Right lobe of liver (tissue), 4 donors: ENCODE measurements at regions not wholly inside any gene's neighbourhood (a gene's known extent, or its start where the extent isn't known, plus 50 kb on each side); places are given as distances from the start of the nearest gene placed in this dataset.

Experiments
- POLR2A ChIP-seq: fragments of 450-650 bp; IDR thresholded peaks from one replicate; pipeline ENCODE4 v1.6.1; 2017; ENCODE audit warnings: antibody characterized with exemption, mild to moderate bottlenecking
- TF ChIP-seq, protein P1 (sequence below), 4 donors: fragments of 200-600 bp in 3 of 4; fragments of 450-650 bp in 1 of 4; IDR thresholded peaks; one replicate each; pipeline versions ENCODE4 v1.5.1 to v1.8.0; 2016 to 2022; ENCODE audit warnings: antibody characterized with exemption in 4 of 4, mild to moderate bottlenecking in 2 of 4
- donor health status: DM: no; HTN: no; CAD: no.
- donor health status: DM: no; HTN: no; CAD: no.
- donor health status: DM: no; HTN: yes; CAD: no.

DNA sequence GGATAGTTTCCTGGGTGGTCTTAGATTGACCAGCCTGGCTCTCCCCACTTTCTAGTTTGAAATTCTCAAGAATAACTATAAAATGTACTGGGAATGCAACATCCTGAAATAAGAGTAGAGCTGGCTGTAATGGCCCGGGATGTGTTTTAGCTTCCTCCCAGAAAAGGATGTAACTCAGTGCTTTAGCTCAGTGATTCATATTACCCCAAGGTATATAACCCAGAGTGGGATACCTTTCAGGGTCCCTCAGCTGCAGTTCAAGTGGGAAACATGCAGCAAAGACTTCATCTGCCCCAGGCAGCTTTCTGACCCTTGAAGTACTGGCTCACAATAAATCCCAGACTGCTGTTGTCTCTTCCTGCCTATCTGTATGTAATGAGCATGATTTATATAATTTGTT is 666.7 kb upstream of the KCND2 start:
- TF ChIP-seq, protein P1, sequence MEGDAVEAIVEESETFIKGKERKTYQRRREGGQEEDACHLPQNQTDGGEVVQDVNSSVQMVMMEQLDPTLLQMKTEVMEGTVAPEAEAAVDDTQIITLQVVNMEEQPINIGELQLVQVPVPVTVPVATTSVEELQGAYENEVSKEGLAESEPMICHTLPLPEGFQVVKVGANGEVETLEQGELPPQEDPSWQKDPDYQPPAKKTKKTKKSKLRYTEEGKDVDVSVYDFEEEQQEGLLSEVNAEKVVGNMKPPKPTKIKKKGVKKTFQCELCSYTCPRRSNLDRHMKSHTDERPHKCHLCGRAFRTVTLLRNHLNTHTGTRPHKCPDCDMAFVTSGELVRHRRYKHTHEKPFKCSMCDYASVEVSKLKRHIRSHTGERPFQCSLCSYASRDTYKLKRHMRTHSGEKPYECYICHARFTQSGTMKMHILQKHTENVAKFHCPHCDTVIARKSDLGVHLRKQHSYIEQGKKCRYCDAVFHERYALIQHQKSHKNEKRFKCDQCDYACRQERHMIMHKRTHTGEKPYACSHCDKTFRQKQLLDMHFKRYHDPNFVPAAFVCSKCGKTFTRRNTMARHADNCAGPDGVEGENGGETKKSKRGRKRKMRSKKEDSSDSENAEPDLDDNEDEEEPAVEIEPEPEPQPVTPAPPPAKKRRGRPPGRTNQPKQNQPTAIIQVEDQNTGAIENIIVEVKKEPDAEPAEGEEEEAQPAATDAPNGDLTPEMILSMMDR (IDR thresholded peaks at IDR 0.05) = no peak
- TF ChIP-seq POLR2A = no peak
